ENCODE measurements at regions not wholly inside any gene's neighbourhood (a gene's known extent, or its start where the extent isn't known, plus 50 kb on each side); places are given as distances from the start of the nearest gene placed in this dataset.
A peak's percentile ranks its signal among the peaks of the same experiment; 100 is the strongest.

- Histone ChIP-seq H4K20me1 (ENCODE audit: insufficient read depth, low read length) (no peaks in the 10 kb centered on the region; the same call in 1 of the 2 replicates), H3K4me3 (replicated peaks in 1 of 3; ENCODE audit: insufficient read depth in 1 of 3, low read depth in 2 of 3, low read length in 3 of 3) (no peak overlapping the region), H3K4me1 (ENCODE audit: insufficient read depth, low read length) (no peaks in the 10 kb centered on the region), H3K9ac (ENCODE audit: insufficient read depth, low read depth, low read length) (no peak overlapping the region), H3K36me3 (replicated peaks in 1 of 2; ENCODE audit: control insufficient read depth in 1 of 2, insufficient read depth in 2 of 2, low read length in 2 of 2) (no peaks in the 10 kb centered on the region), H3K9me3 (ENCODE audit: low read length) (no peaks in the 10 kb centered on the region), H3K4me2 (ENCODE audit: low read depth, low read length) (no peak overlapping the region), H2AFZ (ENCODE audit: low read length) (no peak overlapping the region), H3K79me2 (ENCODE audit: insufficient read depth, low read length) (no peaks in the 10 kb centered on the region), H3K27me3 (ENCODE audit: control insufficient read depth in 1 of 2, insufficient read depth in 2 of 2, low read length in 2 of 2) (no peaks in the 10 kb centered on the region), H3K27ac (ENCODE audit: extremely low read length, insufficient read depth, low read length) (no peak overlapping the region)
- ATAC-seq = peak; percentile 71
- in situ Hi-C loops (cut with HindIII; ENCODE audit: extremely low pct_ligation_motif_present, low pct_unique_long_range_greater_than_20kb) = no loop called here
- FAIRE-seq = no peak
- WGBS (ENCODE audit: low lambda C conversion rate) = 7% methylated on average over 10 of the region's 10 CpGs
- TF ChIP-seq RCOR2 (CRISPR knock-in tag; IDR thresholded peaks at IDR 0.05) (no peak), KAT2B (IDR thresholded peaks at IDR 0.05; ENCODE audit: borderline replicate concordance, low read depth, low read length) (peak; percentile 19; the same call in 1 of the 2 replicates), ZNF207 (IDR thresholded peaks at IDR 0.05; ENCODE audit: borderline replicate concordance) (no peak), ZBTB7B (CRISPR knock-in tag; IDR thresholded peaks at IDR 0.05) (no peak), FOSL2 (CRISPR knock-in tag; IDR thresholded peaks at IDR 0.05) (peak; percentile 40; the same call in 1 of the 2 replicates), ZNF564 (CRISPR knock-in tag; IDR thresholded peaks at IDR 0.05) (no peak), FOXK1 (CRISPR knock-in tag; IDR thresholded peaks at IDR 0.05; ENCODE audit: borderline replicate concordance, low read depth) (no peak)
- TF ChIP-seq, protein P1, sequence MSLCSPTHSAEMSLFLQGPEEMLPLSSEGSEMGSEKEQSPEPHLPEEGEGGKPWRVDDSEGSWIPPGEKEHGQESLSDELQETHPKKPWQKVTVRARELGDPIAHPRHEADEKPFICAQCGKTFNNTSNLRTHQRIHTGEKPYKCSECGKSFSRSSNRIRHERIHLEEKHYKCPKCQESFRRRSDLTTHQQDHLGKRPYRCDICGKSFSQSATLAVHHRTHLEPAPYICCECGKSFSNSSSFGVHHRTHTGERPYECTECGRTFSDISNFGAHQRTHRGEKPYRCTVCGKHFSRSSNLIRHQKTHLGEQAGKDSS (CRISPR knock-in tag; IDR thresholded peaks at IDR 0.05; ENCODE audit: borderline replicate concordance, low read depth) = no peak
- TF ChIP-seq, protein P2, sequence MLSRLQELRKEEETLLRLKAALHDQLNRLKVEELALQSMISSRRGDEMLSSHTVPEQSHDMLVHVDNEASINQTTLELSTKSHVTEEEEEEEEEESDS (CRISPR knock-in tag; IDR thresholded peaks at IDR 0.05; ENCODE audit: borderline replicate concordance) = no peak
- DNase-seq (ENCODE audit: low spot score) = no peak
- POLR2A ChIA-PET = no interaction called here
- BruUV-seq (replicated peaks) = no TSS peak
- CTCF ChIA-PET (ENCODE audit: low intra/inter-chr PET ratio, low total read pairs) = no interaction called here
- intact Hi-C loops (cut with micrococcal nuclease; ENCODE audit: unreplicated experiment) = no loop called here
Observed at GRCh38 chr3:64368257-64369020, 143.2 kb upstream of the PRICKLE2 start.

All from HepG2 (cell line).